ENCODE measurements at regions not wholly inside any gene's neighbourhood (a gene's known extent, or its start where the extent isn't known, plus 50 kb on each side); places are given as distances from the start of the nearest gene placed in this dataset.

GRCh38 chr5:144566747-144567420 lies 396.2 kb downstream of the KCTD16 start:
- no peak for TF ChIP-seq POLR2A (IDR thresholded peaks at IDR 0.05; ENCODE audit: low read depth, low read length)
- no peak for TF ChIP-seq TAF1 (IDR thresholded peaks at IDR 0.05; ENCODE audit: borderline replicate concordance, low read depth, low read length)
- TF ChIP-seq POLR2AphosphoS5 (IDR thresholded peaks at IDR 0.05; ENCODE audit: low read depth, low read length), result no peak
